K562 (cell line): ENCODE measurements at regions not wholly inside any gene's neighbourhood (a gene's known extent, or its start where the extent isn't known, plus 50 kb on each side); places are given as distances from the start of the nearest gene placed in this dataset.

Experiments
- ATAC-seq: fragments of 200-7000 bp; cut with Tn5 transposase; 3 replicates; pipeline ENCODE4 v1.9.1; 2020; ENCODE audit warnings: moderate library complexity
- BruUV-seq: library from RNA; stranded (reverse); fragments of 400-500 nt; replicated peaks from 2 replicates; lab custom pipeline; 2021; lab: Mats Ljungman, UMichigan
- CTCF ChIA-PET: fragments of 300-600 bp; formaldehyde crosslinking; extraction: SDS; loops from one replicate; lab custom pipeline; 2021; ENCODE audit warnings: low intra/inter-chr PET ratio; lab: Yijun Ruan, JAX
- POLR2A ChIA-PET: fragments of 300-600, 350-650 bp; sonication (Branson Sonifier 250); formaldehyde crosslinking; extraction: SDS; loops from one replicate; lab custom pipeline; 2021; ENCODE audit warnings: antibody characterized with exemption, inconsistent platforms; lab: Yijun Ruan, JAX
- DNase-seq, 4 experiments: peaks; one replicate each; pipeline versions ENCODE4 v3.0.0 to v3.0.0-alpha.2; 2011 to 2018; ENCODE audit warnings: low spot score in 3 of 4, mixed read lengths in 3 of 4; ENCODE audit errors: extremely low read depth in 1 of 4
- FAIRE-seq: peaks from 2 replicates; lab custom pipeline; 2011; peaks lifted over from hg19 to GRCh38; lab: Jason Lieb, UNC
- H2AFZ ChIP-seq: 2 replicates; pipeline ENCODE4 v1.6.0; 2011; ENCODE audit warnings: low read depth, low read length, control low read depth, inconsistent platforms
- H3K27ac ChIP-seq: fragments of 200-600 bp; 3 replicates; pipeline ENCODE4 v1.8.0; 2011; ENCODE audit warnings: low read depth, mild to moderate bottlenecking, control low read depth, inconsistent platforms, low read length, moderate library complexity, mixed read lengths; ENCODE audit errors: extremely low read depth
- H3K27me3 ChIP-seq, 2 experiments: fragments of 300-600 bp in 1 of 2; 2 replicates in 1 of 2; 3 replicates in 1 of 2; pipeline versions ENCODE4 v1.6.0 to v1.8.0; 2011; ENCODE audit warnings: inconsistent platforms in 2 of 2, low read length in 2 of 2, mild to moderate bottlenecking in 1 of 2, mixed read lengths in 1 of 2, moderate library complexity in 1 of 2; ENCODE audit not compliant: control insufficient read depth in 2 of 2, insufficient read depth in 2 of 2
- H3K36me3 ChIP-seq: fragments of 300-600 bp; 3 replicates; pipeline ENCODE4 v1.8.0; 2011; ENCODE audit warnings: mild to moderate bottlenecking, low read length, inconsistent platforms; ENCODE audit not compliant: control insufficient read depth, insufficient read depth
- H3K4me1 ChIP-seq, 2 experiments: fragments of 200-600 bp in 1 of 2; replicated peaks in 1 of 2; 2 replicates in 1 of 2; 3 replicates in 1 of 2; pipeline versions ENCODE4 v1.5.1 to v1.8.0; 2011; ENCODE audit warnings: inconsistent platforms in 2 of 2, low read length in 2 of 2, mild to moderate bottlenecking in 1 of 2, mixed read lengths in 1 of 2, moderate library complexity in 1 of 2; ENCODE audit not compliant: control insufficient read depth in 2 of 2, insufficient read depth in 2 of 2
- H3K4me2 ChIP-seq: 2 replicates; pipeline ENCODE4 v1.6.1; 2011; ENCODE audit warnings: low read length, control low read depth, inconsistent platforms, mixed read lengths; ENCODE audit not compliant: insufficient read depth
- H3K4me3 ChIP-seq: fragments of 200-600 bp; sonication (generic), shearing (Covaris generic); 2 replicates; pipeline ENCODE4 v1.5.1; 2016; ENCODE audit warnings: control low read depth, inconsistent platforms
- H3K79me2 ChIP-seq: fragments of 200-600 bp; 3 replicates; pipeline ENCODE4 v1.8.0; 2011; ENCODE audit warnings: low read length, inconsistent platforms; ENCODE audit not compliant: control insufficient read depth, insufficient read depth
- H3K9ac ChIP-seq, 2 experiments: 2 replicates each; pipeline versions ENCODE4 v1.6.0 to v1.6.1; 2011; ENCODE audit warnings: low read depth in 2 of 2, low read length in 2 of 2, control low read depth in 1 of 2, inconsistent platforms in 1 of 2, mild to moderate bottlenecking in 1 of 2, mixed read lengths in 1 of 2; ENCODE audit not compliant: insufficient read depth in 1 of 2
- H3K9me1 ChIP-seq: one replicate; pipeline ENCODE4 v1.6.0; 2011; ENCODE audit warnings: inconsistent platforms, mild to moderate bottlenecking, low read length, moderate library complexity; ENCODE audit not compliant: control insufficient read depth, insufficient read depth
- H3K9me3 ChIP-seq: replicated peaks from 2 replicates; pipeline ENCODE4 v1.5.1; 2011; ENCODE audit warnings: low read depth, low read length, inconsistent platforms; ENCODE audit not compliant: control insufficient read depth, insufficient read depth
- H4K20me1 ChIP-seq: replicated peaks from 2 replicates; pipeline ENCODE4 v1.6.1; 2011; ENCODE audit warnings: low read length, inconsistent platforms, mixed read lengths; ENCODE audit not compliant: control insufficient read depth, insufficient read depth
- BRCA1 ChIP-seq, 2 experiments: fragments of 450-650 bp in 1 of 2; sonication (generic) in 1 of 2; formaldehyde crosslinking in 1 of 2; IDR thresholded peaks; 2 replicates each; pipeline versions ENCODE4 v1.5.0 to v1.6.1; 2017 to 2020; ENCODE audit warnings: mild to moderate bottlenecking in 1 of 2, missing genetic modification reagents in 1 of 2
- DLX4 ChIP-seq: fragments of 250-450 bp; sonication (Bioruptor Pico); IDR thresholded peaks from 2 replicates; pipeline ENCODE4 v1.6.1; 2021; ENCODE audit warnings: mild to moderate bottlenecking
- E2F3 ChIP-seq: fragments of 250-450 bp; sonication (Bioruptor Pico); IDR thresholded peaks from 2 replicates; pipeline ENCODE4 v1.4.0; 2020; ENCODE audit warnings: mild to moderate bottlenecking
- HMGXB4 ChIP-seq: sonication (generic); formaldehyde crosslinking; IDR thresholded peaks from 2 replicates; pipeline ENCODE4 v1.8.1; 2023; ENCODE audit warnings: mild to moderate bottlenecking, missing genetic modification reagents
- NONO ChIP-seq, 2 experiments: fragments of 200-400 bp in 1 of 2; fragments of 450-650 bp in 1 of 2; formaldehyde crosslinking in 1 of 2; IDR thresholded peaks; 2 replicates each; pipeline ENCODE4 v1.6.1; 2017; ENCODE audit warnings: low read depth in 2 of 2, mild to moderate bottlenecking in 2 of 2, moderate library complexity in 2 of 2, low read length in 1 of 2
- TAF1 ChIP-seq: IDR thresholded peaks from 2 replicates; pipeline ENCODE4 v1.6.1; 2011; ENCODE audit warnings: mild to moderate bottlenecking, low read length, moderate library complexity; ENCODE audit not compliant: insufficient read depth, control insufficient read depth, severe bottlenecking; ENCODE audit errors: extremely low read depth
- ZNF133 ChIP-seq: fragments of 250-450 bp; sonication (Bioruptor Pico); IDR thresholded peaks from 2 replicates; pipeline ENCODE4 v1.4.0; 2020; ENCODE audit warnings: mild to moderate bottlenecking
- WGBS: fragments of 100-300 bp; shearing (Covaris generic); methylation state at CpG from one replicate; pipeline ENCODE4 v1.1.6; 2016; ENCODE audit warnings: low coverage, mixed read lengths; ENCODE audit not compliant: insufficient coverage; ENCODE audit errors: missing lambda C conversion rate; 5-methylcytosine and 5-hydroxymethylcytosine counted together
- in situ Hi-C: fragments of 300-500 bp; cut with MboI; formaldehyde crosslinking; loops from 4 replicates; pipeline ENCODE4 v1.15.0; 2018; ENCODE audit warnings: inconsistent platforms, mixed read lengths
- intact Hi-C: fragments of 100-400 bp; cut with micrococcal nuclease; formaldehyde crosslinking; loops from 2 replicates; pipeline ENCODE4 v1.14.2; 2022

GRCh38 chr2:192827735-192828134 lies 633.0 kb upstream of the TMEFF2 start:
- Histone ChIP-seq H3K36me3 (no peaks in the 10 kb centered on the region), H3K4me2 (no peak overlapping the region), H3K79me2 (no peaks in the 10 kb centered on the region), H3K27ac (no peak overlapping the region), H3K27me3 (no peaks in the 10 kb centered on the region), H4K20me1 (no peaks in the 10 kb centered on the region), H3K4me1 (no peaks in the 10 kb centered on the region), H3K4me3 (no peak overlapping the region), H3K9ac (no peak overlapping the region), H3K9me3 (no peaks in the 10 kb centered on the region), H2AFZ (no peak overlapping the region), H3K9me1 (no peaks in the 10 kb centered on the region)
- DNase-seq (no peak), FAIRE-seq (no peak), ATAC-seq (no peak)
- WGBS, result no CpG with 5 or more reads among the region's 10 CpGs
- no TSS peak for BruUV-seq
- no peak for TF ChIP-seq BRCA1 (IDR thresholded peaks at IDR 0.05)
- TF ChIP-seq BRCA1 (CRISPR knock-in tag; IDR thresholded peaks at IDR 0.05), result no peak
- no peak for TF ChIP-seq TAF1
- TF ChIP-seq DLX4 (CRISPR knock-in tag), result no peak
- TF ChIP-seq HMGXB4 (CRISPR knock-in tag), result no peak
- no peak for TF ChIP-seq NONO (IDR thresholded peaks at IDR 0.05; ENCODE audit: low read depth in 2 of 2, low read length in 1 of 2)
- TF ChIP-seq E2F3 (CRISPR knock-in tag), result no peak
- no peak for TF ChIP-seq ZNF133
- in situ Hi-C loops, result no loop called here
- intact Hi-C loops, result no loop called here
- ChIA-PET CTCF (no interaction called here), POLR2A (no interaction called here)
